ENCODE measurements at regions not wholly inside any gene's neighbourhood (a gene's known extent, or its start where the extent isn't known, plus 50 kb on each side); places are given as distances from the start of the nearest gene placed in this dataset.

DNA sequence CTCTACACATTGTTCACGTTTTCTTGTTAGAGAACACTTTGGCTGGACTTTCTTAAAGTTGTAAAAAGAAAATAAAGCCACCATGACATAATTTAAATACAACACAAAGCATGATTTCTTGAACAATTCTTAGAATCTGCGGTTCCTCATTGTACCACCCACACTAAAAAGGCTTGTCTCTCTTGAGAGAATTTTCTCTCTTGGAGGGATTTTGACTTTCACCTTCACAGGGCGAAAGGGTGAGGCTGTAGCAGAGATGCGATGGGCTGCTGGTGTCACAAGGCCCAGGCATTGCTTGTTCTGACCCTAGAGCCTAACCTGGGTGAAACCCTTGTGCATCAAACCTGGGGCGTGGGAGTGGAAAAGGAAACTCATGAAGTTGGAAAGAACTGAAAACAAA, 122.7 kb upstream of the RIPOR2 start:
- Mint-ChIP-seq H3K36me3 (no peaks in the 10 kb centered on the region), H3K4me1 (peaks cover 4% of the 10 kb centered on the region), H3K27ac (no peak overlapping the region), H3K4me3 (no peak overlapping the region), H3K9me3 (peaks cover 7% of the 10 kb centered on the region), H3K27me3 (ENCODE audit: low read depth) (no peaks in the 10 kb centered on the region)
- no peak for TF ChIP-seq CTCF (IDR thresholded peaks at IDR 0.05; ENCODE audit: unreplicated experiment)
- DNase-seq (ENCODE audit: low spot score in 2 of 2, unreplicated experiment in 2 of 2) = no peak

DNA sequence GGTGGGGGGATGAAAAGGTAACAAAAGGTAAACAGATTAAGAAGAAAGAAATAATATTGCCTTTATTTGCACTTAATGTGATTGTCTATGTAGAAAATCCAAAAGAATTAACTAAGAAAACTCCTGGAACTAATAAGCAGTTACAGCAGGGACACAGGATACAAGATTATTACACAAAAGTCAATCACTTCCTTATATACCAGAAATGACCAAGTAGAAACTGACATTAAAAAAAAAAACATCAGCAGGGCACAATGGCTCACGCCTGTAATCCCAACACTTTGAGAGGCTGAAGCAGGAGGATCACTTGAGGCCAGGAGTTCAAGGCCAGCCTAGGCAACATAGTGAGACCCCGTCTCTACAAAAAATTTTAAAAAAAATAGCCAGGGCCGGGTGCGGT, 123.2 kb upstream of the RIPOR2 start:
- Mint-ChIP-seq H3K36me3 (no peaks in the 10 kb centered on the region), H3K4me3 (no peak overlapping the region), H3K27ac (no peak overlapping the region), H3K27me3 (ENCODE audit: low read depth) (no peaks in the 10 kb centered on the region), H3K4me1 (peaks cover 4% of the 10 kb centered on the region), H3K9me3 (peaks cover 7% of the 10 kb centered on the region)
- DNase-seq (ENCODE audit: low spot score in 2 of 2, unreplicated experiment in 2 of 2) = no peak
- TF ChIP-seq CTCF (IDR thresholded peaks at IDR 0.05; ENCODE audit: unreplicated experiment) = no peak

GRCh38 chr6:25060522-25060921, 124.8 kb upstream of the RIPOR2 start:
- H3K9me3 Mint-ChIP-seq = peaks cover 4% of the 10 kb centered on the region
- no peak for TF ChIP-seq CTCF (IDR thresholded peaks at IDR 0.05; ENCODE audit: unreplicated experiment)
- DNase-seq (ENCODE audit: low spot score in 2 of 2, unreplicated experiment in 2 of 2) = no peak
- no peaks in the 10 kb centered on the region for H3K27me3 Mint-ChIP-seq (ENCODE audit: low read depth)
- H3K27ac Mint-ChIP-seq = no peak overlapping the region
- H3K4me1 Mint-ChIP-seq = no peaks in the 10 kb centered on the region
- H3K36me3 Mint-ChIP-seq = no peaks in the 10 kb centered on the region
- no peak overlapping the region for H3K4me3 Mint-ChIP-seq

DNA sequence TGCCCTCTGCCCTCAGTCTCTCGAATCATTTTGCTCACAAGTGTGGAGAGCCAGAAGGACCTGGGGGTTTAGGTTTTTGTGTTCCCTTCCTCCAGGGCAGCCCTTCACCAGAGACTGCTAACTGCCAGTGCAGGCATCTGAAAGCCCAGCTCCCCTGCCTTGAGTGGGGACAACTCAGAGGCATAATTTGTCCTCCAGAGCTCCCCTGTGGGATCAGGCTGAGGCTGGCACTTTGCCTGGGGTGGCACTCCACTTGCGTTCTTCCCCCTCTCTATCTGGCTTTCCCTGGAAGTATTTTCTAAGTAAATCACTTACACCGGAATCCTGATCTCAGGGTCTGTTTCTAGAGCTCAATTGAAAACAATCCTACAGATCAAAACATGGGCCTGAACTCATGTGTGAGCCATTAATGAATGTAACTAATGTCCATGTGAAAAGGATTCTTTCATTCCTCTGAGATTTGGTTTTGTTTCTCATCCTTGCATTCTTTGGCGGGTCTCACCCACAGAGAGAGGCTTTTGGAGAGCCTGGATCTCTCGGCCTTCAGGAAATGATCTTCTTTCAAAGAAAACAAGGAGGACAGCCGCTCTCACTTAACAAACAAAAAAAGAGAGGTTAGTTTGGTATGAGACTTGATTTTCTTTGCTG, 125.7 kb upstream of the RIPOR2 start:
- Mint-ChIP-seq H3K27ac (no peak overlapping the region), H3K27me3 (ENCODE audit: low read depth) (no peaks in the 10 kb centered on the region), H3K9me3 (peaks cover 4% of the 10 kb centered on the region), H3K4me3 (no peak overlapping the region), H3K36me3 (no peaks in the 10 kb centered on the region), H3K4me1 (no peaks in the 10 kb centered on the region)
- no peak for TF ChIP-seq CTCF (IDR thresholded peaks at IDR 0.05; ENCODE audit: unreplicated experiment)
- DNase-seq (ENCODE audit: low spot score in 2 of 2, unreplicated experiment in 2 of 2) = no peak

DNA sequence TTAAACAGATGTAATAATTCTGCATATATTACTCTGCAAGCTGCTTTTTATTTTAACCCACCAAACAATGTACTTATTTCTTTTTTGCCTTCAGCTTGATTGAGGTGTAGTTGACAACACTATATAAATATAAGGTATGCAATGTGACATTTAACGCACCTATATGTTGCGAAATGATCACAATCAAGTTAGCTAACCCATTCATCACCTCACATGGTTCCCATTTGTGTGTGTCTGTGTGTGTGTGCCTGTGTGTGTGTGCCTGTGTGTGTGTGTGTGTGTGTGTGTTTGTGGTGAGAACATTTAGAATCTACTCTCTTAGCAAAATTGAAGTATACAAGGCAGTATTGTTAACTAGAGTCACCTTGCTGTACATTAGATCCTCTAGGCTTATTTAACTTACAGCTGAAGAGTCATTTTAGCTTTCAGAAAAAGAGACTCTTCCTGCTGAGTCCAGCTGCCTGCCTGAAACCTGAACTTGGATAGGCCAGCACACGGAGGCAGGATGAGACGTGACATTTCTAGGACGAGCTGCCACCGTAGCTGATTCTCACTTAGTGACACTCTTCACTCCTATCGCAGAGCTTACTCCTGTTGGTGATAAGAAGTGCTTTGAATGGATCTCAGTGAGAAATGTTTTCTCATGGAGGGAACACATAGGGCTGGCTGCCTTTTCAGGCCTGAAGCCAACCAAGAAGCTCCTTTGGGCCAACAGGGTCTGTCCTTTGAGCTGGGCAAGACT, 126.5 kb upstream of the RIPOR2 start:
- no peak for TF ChIP-seq CTCF (IDR thresholded peaks at IDR 0.05; ENCODE audit: unreplicated experiment)
- Mint-ChIP-seq H3K36me3 (no peaks in the 10 kb centered on the region), H3K27me3 (ENCODE audit: low read depth) (no peaks in the 10 kb centered on the region), H3K4me3 (no peak overlapping the region), H3K9me3 (peaks cover 4% of the 10 kb centered on the region), H3K27ac (no peak overlapping the region), H3K4me1 (no peaks in the 10 kb centered on the region)
- no peak for DNase-seq (ENCODE audit: low spot score in 2 of 2, unreplicated experiment in 2 of 2)

All from mesothelial cell of epicardium (in vitro differentiated cells).